OCI-LY7 (cell line): ENCODE measurements at regions not wholly inside any gene's neighbourhood (a gene's known extent, or its start where the extent isn't known, plus 50 kb on each side); places are given as distances from the start of the nearest gene placed in this dataset.

Experiments
- EZH2phosphoT487 ChIP-seq: fragments of 200-600 bp; sonication (generic); IDR thresholded peaks from 2 replicates; pipeline ENCODE4 v1.6.1; 2018; ENCODE audit warnings: low read depth, borderline replicate concordance, mild to moderate bottlenecking, mixed run types, antibody characterized with exemption, low read length, moderate library complexity, mixed read lengths
- TF ChIP-seq, protein P1 (sequence below): fragments of 200-600 bp; sonication (generic); conservative IDR thresholded peaks from 2 replicates; pipeline ENCODE4 v1.5.1; 2014; ENCODE audit warnings: mild to moderate bottlenecking, antibody characterized with exemption, low read length, moderate library complexity, mixed read lengths

GRCh38 chr2:6782517-6783237 is 83.0 kb downstream of the CMPK2 start:
- TF ChIP-seq, protein P1, sequence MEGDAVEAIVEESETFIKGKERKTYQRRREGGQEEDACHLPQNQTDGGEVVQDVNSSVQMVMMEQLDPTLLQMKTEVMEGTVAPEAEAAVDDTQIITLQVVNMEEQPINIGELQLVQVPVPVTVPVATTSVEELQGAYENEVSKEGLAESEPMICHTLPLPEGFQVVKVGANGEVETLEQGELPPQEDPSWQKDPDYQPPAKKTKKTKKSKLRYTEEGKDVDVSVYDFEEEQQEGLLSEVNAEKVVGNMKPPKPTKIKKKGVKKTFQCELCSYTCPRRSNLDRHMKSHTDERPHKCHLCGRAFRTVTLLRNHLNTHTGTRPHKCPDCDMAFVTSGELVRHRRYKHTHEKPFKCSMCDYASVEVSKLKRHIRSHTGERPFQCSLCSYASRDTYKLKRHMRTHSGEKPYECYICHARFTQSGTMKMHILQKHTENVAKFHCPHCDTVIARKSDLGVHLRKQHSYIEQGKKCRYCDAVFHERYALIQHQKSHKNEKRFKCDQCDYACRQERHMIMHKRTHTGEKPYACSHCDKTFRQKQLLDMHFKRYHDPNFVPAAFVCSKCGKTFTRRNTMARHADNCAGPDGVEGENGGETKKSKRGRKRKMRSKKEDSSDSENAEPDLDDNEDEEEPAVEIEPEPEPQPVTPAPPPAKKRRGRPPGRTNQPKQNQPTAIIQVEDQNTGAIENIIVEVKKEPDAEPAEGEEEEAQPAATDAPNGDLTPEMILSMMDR: no peak
- no peak for TF ChIP-seq EZH2phosphoT487
